ENCODE measurements at regions not wholly inside any gene's neighbourhood (a gene's known extent, or its start where the extent isn't known, plus 50 kb on each side); places are given as distances from the start of the nearest gene placed in this dataset.

GRCh38 chr16:87150681-87151280 is 166.4 kb downstream of the C16orf95 start:
- TF ChIP-seq CTCF (IDR thresholded peaks at IDR 0.05; ENCODE audit: poor library complexity) (no peak), EZH2 (IDR thresholded peaks at IDR 0.05; ENCODE audit: borderline replicate concordance) (no peak)

All from hepatocyte (in vitro differentiated cells).